H1 (cell line): ENCODE measurements at regions not wholly inside any gene's neighbourhood (a gene's known extent, or its start where the extent isn't known, plus 50 kb on each side); places are given as distances from the start of the nearest gene placed in this dataset.

Source experiments
- CBX5 ChIP-seq: fragments of 300-800, 300-1000 bp; sonication (generic); IDR thresholded peaks from 2 replicates; pipeline ENCODE4 v1.7.1; 2016; ENCODE audit warnings: antibody characterized with exemption, low read length, low read depth
- POLR2A ChIP-seq, 2 experiments: IDR thresholded peaks; 1 replicate in 1 of 2; 2 replicates in 1 of 2; pipeline ENCODE4 v1.6.1; 2011; ENCODE audit warnings: low read depth in 2 of 2, low read length in 2 of 2, mild to moderate bottlenecking in 2 of 2; ENCODE audit errors: control extremely low read depth in 1 of 2
- SP2 ChIP-seq: IDR thresholded peaks from 2 replicates; pipeline ENCODE4 v1.6.1; 2012; ENCODE audit warnings: mild to moderate bottlenecking, low read length, inconsistent platforms
- ZNF274 ChIP-seq: IDR thresholded peaks from 2 replicates; pipeline ENCODE4 v1.7.0; 2012; ENCODE audit warnings: low read length, borderline replicate concordance; ENCODE audit errors: extremely low read depth

DNA sequence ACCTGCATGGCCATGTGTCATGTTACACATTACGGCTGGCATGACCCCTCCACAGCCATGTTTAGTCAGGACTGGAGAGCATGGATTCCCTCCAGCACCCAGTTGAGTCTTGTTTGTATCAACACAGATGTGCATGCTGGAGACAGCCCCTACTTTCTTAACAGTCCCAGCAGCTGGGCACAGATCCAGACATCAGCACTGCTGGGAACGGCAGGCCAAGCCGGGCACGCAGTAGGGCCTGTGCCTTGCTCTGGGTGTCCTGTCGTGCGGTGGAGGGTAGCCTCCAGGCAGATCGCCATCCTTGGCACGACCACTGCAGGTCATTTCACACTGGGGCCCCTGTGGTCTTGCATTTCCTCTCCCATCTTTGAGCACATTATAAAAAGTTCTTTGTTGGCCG lies 381.4 kb downstream of the SMOC2 start:
- no peak for TF ChIP-seq POLR2A (IDR thresholded peaks at IDR 0.05; ENCODE audit: control extremely low read depth in 1 of 2, low read depth in 2 of 2, low read length in 2 of 2)
- TF ChIP-seq CBX5, result no peak
- TF ChIP-seq ZNF274, result no peak
- TF ChIP-seq SP2, result no peak
